DMS53 (cell line): ENCODE measurements at regions not wholly inside any gene's neighbourhood (a gene's known extent, or its start where the extent isn't known, plus 50 kb on each side); places are given as distances from the start of the nearest gene placed in this dataset.

Source experiments
- DNase-seq: peaks from one replicate; lab custom pipeline; 2025; lab: John Stamatoyannopoulos, UW

DNA sequence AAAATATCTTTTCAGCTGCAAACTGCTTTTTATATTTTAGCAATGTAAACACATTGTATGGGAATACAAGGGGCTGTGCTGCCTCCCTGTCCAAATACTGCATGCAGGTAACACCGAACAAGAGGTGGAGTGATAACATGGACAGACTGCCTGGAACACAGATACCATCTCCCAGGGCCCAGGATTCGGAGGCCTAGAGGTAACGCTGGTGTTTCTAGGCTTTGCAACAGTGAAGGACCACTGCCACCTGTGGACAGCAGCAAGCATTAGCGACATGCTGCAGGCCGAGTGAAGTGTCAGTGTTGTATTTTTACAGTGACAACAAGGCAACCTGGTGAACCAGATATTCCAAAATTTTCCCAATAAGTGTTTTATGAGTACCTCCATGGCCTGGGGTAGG, 379.1 kb downstream of the DMRT2 start:
- peak; percentile 62 for DNase-seq

DNA sequence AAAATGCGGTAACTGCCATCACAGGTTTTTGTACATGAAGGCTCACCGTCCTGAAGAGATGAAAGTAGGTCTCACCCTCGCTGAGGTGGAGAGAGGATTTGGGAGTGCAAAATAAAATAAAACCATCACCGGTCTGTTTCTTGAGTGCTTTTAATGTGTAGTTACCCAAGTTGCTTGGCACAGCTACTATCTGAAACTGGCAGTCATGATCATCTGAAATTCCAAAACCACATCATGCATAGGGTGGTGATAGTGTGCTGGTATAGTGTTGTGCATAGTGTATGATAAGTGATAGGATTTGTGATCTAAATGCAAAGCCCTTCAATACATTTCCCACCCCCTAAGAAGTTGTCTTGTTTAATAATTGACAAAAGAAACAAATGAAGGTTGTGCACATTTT, 381.3 kb downstream of the DMRT2 start:
- no peak for DNase-seq

DNA sequence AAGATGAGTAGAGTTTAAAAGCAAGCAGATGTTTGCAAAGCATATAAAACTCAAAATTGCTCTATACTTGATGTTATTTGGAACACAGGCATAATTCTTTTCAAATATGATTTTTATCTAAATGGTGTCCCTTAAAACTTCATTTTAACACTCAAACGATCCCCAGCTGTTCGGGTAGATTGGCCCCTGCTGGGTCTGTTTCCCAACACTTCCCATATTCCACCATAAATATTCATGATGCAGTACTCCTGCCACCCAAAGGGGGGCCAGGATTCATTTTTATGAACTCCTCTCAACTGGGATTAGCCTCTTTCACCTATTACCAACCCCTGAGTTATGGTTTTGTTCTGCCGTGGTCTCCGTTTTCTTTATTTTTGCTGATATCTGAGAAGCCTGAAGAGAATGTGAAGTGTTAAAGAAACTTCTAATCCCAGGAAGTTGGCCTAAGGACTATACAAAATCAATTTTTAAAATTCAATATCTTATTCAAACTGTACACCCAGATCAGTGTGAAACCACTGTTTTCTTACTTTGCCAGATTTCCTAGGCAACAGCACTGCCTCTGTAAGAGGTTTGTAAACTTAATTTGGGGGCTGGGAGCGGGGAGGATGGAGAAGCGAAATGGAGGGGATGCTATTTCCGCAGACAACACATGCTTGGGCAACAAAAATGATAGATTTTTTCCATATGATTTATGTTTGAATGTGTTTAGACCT, 384.1 kb downstream of the DMRT2 start:
- peak; percentile 9 for DNase-seq

DNA sequence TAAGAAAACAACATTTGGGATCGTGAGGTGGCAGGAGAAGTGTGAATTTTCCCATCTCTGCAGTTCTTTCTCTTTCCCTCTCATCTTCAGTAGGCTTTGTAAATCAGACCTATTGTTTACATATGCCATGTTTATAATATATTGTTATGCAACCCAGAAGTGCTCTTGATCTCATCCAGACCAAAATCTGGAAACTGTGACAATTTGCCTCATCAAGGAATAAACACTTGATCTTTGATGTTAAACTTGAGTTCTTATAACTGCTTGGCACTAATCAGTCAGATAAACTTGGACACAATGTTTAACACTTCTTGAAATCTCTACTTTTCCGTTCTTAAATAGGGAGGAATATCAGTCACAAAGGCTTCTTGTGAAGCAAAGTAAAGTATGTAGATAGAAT, 384.7 kb downstream of the DMRT2 start:
- no peak for DNase-seq

DNA sequence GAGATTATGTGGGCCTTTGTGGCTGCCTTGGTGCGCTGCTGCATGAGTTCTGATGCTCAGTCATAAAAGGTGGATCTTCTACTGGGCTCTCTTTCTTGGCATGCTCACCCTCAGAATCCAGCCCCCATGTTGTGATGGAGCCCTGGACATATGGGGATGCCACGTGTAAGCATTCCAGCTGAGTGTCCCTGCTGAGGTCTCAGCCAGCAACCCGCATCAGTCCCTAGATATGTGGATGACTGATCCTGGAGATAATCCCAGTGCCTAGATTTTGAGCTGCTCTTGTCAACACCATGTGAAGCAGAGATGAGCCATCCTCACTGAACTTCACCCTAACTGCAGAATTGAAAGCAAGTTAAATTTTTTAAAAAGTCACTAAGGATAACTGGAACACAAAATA, 390.1 kb downstream of the DMRT2 start:
- DNase-seq: no peak

DNA sequence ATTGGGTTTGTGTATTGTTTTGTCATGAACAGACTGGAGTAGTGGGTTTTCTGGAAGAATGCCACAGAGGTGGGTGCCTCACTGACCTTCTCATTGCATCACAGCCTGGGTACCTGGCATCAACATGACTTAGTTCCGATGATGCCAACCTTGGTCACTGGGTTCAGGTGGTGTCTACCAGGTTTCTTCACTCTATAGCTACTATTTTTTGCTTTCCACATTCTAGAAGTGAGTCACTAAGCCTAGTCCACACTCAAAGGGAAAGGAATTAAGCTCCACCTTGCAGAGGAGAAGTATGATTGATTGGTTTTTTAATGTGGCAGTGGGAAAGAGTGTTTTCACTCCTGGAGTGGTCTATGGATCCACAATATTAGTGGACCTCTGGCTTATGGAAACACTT, 391.9 kb downstream of the DMRT2 start:
- no peak for DNase-seq

DNA sequence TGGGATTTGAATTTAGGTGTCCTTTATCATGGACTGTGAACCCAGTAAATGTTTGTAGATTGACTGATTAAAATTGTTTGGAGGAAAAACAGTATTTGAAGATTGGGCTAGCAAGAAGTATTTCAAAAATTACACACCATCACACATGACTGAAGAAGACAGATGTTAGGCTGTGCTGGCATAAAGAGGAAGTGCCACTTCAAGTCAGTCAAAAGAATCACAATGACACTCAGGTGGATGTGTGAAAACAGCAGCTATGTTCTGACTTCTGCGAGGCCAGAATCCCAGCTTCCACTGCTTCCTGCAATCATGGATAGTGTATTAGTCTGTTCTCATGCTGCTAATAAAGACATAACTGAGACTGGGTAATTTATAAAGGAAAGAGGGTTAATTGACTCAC, 393.3 kb downstream of the DMRT2 start:
- peak; percentile 1 for DNase-seq

DNA sequence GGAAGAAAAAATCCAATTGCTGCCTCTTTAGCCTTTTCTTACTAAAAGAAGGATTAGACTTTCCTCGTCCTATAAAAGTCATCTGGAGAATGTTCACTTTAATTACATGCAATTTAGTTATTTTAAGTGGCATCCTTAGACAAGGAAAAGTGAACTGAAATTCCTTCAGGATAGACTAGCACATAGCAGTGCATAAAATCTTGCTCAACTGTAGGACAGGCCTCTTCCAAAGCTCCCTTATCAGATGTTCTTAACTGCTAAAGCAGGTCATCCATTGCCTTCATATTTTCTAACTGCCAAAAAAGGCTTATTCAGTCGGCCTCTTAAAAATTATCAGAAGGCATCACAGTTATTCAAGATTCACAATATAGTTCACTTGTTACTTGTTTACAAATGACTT, 396.5 kb downstream of the DMRT2 start:
- DNase-seq: no peak

DNA sequence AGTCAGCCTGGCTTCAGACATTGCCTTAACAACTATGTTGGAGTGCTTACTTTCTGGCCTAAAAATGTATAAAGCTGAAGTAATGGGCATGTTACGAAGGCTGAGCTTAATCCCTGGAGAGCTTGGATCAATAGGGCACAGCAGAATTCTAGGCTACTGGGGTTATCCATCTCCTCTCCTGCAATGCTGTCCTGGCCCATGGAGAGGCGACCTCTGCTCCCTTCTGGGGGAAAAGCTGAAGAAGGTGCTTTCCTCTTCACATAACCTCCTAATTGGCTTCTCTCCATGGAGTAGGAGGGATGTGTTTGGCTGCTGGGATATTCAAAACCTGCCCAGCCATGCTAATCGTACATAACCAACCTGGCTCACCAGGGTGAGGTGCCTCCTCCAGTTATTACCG, 403.5 kb downstream of the DMRT2 start:
- peak; percentile 20 for DNase-seq

DNA sequence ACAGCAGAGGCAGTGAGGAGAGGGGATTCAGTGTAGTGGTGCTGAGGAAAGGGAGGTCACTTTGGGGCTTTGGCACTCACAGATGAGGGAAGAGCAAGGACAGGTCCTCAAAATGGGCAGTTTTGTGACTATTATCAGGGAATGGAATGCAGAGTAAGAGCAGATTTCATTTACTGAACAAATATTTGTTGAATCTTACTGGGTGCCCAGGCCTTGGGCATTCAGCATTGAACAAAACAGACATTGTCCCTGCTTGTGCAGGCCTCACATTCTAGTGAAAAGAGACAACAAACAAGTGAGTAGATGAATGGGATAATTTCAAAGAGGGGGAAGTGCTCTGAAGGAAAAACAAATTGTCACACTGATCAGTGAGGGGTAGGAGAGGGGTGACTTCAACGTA, 404.1 kb downstream of the DMRT2 start:
- peak; percentile 3 for DNase-seq

DNA sequence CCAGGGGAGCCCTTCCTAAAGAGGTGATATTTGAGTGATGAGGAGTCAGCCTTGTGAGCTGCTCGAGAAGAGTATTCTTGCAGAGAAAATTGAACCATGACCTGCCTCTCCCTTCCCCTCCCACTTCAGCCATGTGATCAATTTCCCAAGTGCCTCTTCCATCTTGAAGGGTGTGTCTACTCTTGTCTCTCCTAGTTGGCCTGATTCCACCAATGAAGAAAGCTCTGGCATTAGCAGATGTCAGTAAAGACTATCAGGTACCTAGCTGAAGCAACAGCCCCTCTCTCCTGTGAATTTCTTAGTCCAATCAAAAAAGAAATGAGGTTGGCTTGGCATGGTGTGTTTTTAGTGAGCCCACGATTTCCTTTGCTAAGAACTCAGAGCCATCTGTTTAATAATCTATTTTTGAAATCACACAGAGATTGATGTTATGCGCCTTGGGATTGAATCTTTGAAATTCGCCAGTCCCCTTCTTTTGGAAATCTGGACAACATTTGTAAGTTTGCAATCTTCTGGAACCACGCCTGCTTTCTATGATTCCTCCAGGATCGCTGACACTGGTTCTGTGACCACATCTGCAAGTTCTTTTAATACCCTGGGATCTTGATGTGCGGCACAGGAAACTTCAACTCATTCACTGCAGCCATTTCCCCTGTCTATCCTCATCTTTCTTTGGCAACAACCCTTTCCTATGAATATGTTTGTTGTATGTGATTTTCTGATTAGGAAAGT, 404.6 kb downstream of the DMRT2 start:
- no peak for DNase-seq

DNA sequence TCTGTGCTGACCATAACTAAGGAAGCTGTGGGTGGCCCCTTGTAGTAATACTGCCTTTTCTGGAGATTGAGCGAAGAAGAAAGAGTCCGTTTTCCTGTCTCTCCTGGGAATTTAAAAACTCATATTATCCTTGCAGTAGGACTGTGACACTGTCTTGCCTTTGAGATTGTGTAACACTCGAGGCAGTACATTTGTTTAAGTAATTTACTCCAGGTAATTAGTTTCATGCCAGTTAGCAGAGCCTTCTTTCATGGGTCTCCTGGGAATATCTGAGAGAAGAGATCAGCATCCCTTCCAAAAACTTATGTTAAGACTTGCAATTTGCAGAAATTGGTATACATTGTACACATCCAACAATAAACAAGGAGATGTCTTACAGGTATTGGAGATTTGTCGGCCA, 405.6 kb downstream of the DMRT2 start:
- no peak for DNase-seq

DNA sequence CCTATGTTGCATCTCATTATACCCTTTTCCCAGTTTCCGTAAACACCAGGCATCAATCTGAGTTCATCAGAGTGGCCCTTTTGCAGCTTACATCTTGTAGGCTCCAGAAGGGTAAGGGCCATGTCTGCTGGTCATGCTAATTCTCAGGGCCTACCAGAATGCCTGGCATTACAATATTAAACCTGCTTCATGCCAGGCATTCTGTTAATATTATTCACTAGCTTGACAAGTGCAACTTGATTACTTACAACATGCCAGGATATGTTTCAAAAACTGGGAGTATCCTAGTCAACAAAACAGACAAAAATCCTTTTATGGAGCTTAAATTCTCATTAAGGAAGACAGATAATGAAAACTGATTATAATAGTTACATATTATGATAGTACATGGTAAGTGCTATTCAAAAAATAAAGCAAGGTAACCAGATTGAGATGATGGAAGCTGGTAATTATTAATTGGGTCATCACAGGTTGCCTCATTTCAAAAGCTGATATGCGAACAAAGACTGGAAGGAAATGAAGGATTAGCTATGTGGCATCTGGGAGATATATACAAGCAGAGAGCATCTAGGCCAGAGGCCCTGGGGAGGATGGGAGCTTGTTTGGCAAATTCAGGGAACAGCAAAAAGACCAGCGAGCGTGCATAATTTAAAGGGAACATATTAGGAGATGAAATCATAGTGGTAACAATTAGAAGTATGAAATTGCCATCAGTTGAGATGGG, 406.3 kb downstream of the DMRT2 start:
- no peak for DNase-seq

DNA sequence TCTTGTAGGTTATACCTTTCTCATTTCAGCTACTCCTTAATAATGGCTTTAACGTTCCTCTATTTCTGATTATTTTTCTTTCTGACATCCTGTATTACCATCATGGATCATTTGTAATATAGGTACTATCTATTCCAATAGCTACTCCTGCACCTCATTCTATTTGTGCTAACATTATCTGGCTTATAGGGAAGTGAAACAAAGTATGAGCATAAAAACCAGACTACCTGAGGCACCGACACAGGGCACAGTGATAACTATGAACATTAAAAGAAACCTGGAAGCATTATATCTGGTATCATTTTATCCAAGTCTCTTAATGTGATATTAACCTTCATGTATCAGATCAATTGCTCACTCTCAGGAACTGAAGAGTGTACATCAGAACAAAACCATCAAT, 407.3 kb downstream of the DMRT2 start:
- DNase-seq: no peak

DNA sequence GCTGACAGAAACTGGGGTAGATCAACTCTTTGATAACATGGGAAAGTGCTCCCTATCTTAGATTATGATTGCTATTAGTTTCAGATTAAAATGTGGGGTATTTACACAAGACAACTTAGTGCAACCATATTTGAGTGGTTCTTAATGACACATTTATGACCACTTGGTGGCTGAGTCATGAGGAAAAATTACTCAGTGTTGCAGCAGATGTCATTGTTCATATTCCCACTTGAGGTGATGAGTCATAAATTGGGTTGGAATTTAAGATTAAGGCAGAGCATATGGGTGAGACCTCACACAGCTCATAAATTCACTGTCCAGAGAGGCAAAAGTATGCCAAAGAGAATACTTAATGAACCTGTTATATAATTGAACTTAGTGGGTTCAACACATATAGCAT, 408.3 kb downstream of the DMRT2 start:
- DNase-seq: peak; percentile 86

DNA sequence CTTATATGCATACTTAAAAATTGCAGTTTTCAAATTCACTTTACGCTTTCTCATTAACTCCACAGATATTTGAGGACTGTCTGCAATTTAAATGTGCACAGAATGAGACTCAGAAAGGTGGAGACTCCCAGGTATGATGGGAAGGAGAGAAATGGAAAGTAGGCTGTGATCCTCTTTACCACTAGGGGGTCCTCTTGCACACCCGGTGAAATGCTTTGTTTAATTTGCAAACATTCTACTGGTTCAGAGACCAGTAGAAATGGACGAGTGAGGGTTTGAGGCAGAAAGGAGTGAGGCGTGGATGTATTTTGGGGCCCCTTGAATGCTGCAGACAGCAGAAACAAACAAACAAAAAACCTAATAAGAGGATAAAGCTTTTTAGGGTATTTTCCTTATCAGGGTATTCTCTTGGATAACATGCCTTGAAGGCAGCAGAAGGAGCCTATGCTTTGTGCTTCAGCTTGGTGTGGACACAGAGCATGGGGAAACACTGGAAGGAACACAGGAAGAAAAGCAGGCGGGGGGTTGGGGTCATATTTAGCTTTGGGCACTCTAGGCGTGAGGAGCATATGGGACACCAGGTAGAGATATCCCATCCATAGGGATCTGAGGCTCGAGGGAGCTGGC, 410.1 kb downstream of the DMRT2 start:
- peak; percentile 62 for DNase-seq

DNA sequence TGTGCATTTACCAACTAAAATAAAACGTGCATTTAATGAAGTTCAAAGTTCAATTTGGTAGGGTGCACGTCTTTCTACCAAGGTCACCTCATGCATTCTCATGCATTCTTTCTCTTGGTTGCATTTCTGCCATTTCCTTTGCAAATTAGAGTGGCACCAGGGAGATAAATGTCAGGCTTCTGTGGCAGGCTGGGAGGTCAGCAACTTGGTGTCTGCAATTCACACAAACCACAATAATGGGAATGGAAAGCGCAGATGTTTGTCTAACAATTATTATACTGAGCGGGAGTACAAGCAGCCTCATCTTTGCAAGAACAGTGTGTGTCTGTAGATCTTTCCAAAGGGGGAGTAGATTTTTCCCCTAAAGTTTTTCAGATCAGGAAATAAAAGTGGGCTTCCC, 411.7 kb downstream of the DMRT2 start:
- DNase-seq: no peak

DNA sequence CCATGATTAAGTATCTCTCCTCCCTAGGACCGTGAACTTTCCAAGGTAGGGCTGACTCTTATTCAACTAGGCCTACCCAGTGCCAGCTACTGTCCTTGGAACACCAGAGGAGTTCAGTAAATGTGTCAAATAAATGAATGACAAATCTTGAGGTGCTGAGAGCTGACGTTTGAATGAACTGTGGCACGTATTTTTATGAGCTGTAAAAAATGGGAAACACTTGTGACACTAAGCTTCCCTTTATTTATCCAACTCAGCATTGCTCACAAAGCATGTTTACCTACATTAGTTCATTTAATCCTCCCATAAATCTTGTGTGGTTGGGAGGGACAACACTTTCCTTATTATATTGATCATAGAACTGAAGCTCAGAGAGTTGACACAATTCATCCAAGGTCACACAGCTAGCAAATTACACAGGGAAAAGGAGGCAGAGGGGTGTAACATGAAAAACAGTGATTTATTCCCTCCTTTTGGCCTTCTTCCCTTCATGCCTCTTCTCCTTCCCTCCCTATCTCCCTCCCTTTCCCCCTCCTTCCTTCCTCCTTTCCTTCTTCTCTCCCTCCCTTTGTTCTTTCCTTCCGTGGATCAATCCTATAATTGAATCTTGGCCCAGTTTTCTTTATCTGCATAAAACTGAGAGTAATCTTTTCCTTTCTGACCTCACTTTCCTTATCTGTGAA, 412.6 kb downstream of the DMRT2 start:
- peak; percentile 35 for DNase-seq

DNA sequence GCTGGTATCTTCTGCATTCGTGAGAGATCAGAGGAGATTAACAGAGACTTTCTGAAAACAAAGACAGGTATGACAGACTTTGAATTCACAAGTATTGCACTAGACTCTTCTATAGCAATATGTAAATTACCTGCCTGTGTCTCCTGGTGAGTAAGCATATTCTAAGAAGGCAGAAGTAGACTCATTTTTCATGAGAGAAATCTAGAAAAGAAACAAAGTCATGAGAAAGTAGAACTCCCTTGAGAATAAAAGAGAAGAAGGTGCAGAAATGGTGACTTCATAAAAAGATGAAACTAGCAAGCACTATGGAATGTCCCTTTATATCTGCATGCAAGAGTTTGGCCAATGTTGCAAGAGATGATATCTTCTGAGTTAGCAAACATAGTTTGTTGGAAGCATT, 419.8 kb downstream of the DMRT2 start:
- no peak for DNase-seq

DNA sequence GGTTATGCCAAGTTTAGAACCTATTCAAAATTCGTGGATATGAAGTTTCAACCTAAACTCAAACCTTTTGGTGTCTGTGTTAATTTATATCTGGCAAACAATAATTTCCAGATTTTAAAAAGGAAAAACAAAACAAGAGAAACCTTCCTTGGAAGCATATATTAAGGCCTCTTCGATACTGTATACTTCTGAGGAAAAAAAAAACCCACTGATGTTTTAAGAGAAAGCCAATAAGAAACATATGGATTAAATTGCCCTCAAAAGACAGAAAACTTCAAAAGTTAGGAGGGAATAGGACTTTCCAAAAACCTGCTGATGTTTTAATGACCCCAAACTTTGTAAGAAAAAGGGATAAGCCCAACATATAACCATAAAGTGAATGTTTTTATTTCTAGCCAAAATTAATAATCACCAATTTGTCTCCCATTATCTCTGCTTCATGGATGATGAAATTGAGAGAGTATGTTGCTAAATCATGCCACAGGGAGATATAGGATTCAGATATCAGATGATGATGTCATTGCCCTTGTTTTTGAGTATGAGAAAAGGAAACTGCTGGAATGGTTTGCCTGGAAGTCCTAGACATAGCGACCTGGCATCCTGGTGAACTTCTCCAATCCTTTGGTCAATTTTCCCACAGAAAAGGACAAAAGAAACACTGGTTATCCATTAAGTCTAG, 423.9 kb downstream of the DMRT2 start:
- DNase-seq: no peak

DNA sequence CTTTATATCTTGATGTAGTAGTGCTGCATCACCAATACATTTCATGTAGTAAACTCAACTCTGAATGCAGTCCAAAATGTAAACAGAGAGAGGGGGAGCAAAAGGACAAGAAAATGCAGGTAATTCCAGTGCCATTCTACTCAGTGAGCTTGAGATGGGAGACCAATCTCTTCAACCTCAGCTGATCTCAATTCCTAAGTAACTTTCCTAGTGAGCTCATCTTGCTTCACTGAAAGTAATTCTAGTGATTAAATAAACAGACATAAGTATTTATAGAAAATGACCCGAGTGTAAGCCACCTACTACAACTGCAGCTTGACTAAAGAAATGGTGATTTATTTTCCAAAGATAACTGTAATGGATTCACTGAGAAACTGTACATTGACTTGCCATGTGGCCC, 424.5 kb downstream of the DMRT2 start:
- no peak for DNase-seq
